Suprapubic skin (tissue), 3 donors: ENCODE measurements at regions not wholly inside any gene's neighbourhood (a gene's known extent, or its start where the extent isn't known, plus 50 kb on each side); places are given as distances from the start of the nearest gene placed in this dataset.

ENCODE experiments used
- CTCF ChIP-seq, 2 donors: fragments of 200-600 bp in 1 of 2; fragments of 450-650 bp in 1 of 2; sonication (generic) in 1 of 2; IDR thresholded peaks; one replicate each; pipeline ENCODE4 v1.5.1; 2016 to 2019; ENCODE audit warnings: antibody characterized with exemption in 2 of 2, mild to moderate bottlenecking in 1 of 2, moderate library complexity in 1 of 2
- POLR2A ChIP-seq, 2 donors: fragments of 450-650 bp; IDR thresholded peaks; one replicate each; pipeline ENCODE4 v1.6.1; 2017; ENCODE audit warnings: antibody characterized with exemption in 2 of 2, mild to moderate bottlenecking in 2 of 2, moderate library complexity in 2 of 2

GRCh38 chr18:7388741-7389140, 157.9 kb downstream of the LRRC30 start:
- no peak for TF ChIP-seq CTCF (IDR thresholded peaks at IDR 0.05)
- TF ChIP-seq POLR2A (IDR thresholded peaks at IDR 0.05): no peak
